SK-N-SH treated with all-trans-retinoic acid at 6 μM for 48 hours (cell line): ENCODE measurements at regions not wholly inside any gene's neighbourhood (a gene's known extent, or its start where the extent isn't known, plus 50 kb on each side); places are given as distances from the start of the nearest gene placed in this dataset.

Experiments
- ATAC-seq: fragments of 200-7000 bp; cut with Tn5 transposase; 3 replicates; pipeline ENCODE4 v1.9.1; 2020; ENCODE audit warnings: mild to moderate bottlenecking, moderate library complexity
- ARNTL ChIP-seq: fragments of 450-650 bp; formaldehyde crosslinking; IDR thresholded peaks from 2 replicates; pipeline ENCODE4 v1.5.0; 2020; ENCODE audit warnings: low read depth, mild to moderate bottlenecking, moderate library complexity, borderline replicate concordance
- BACH2 ChIP-seq: fragments of 250-450 bp; sonication (Bioruptor Pico); IDR thresholded peaks from 2 replicates; pipeline ENCODE4 v1.9.0; 2021; ENCODE audit warnings: mild to moderate bottlenecking, borderline replicate concordance
- CREB5 ChIP-seq: fragments of 250-450 bp; sonication (Bioruptor Pico); IDR thresholded peaks from 2 replicates; pipeline ENCODE4 v1.5.1; 2020; ENCODE audit warnings: low read depth, mild to moderate bottlenecking, moderate library complexity
- CSDC2 ChIP-seq: fragments of 250-450 bp; sonication (Bioruptor Pico); IDR thresholded peaks from 2 replicates; pipeline ENCODE4 v1.5.0; 2020; ENCODE audit warnings: mild to moderate bottlenecking, moderate library complexity
- ESRRG ChIP-seq: fragments of 250-450 bp; sonication (Bioruptor Pico); IDR thresholded peaks from 2 replicates; pipeline ENCODE4 v1.6.1; 2021; ENCODE audit warnings: mild to moderate bottlenecking
- GLIS3 ChIP-seq: fragments of 250-450 bp; sonication (Bioruptor Pico); IDR thresholded peaks from 2 replicates; pipeline ENCODE4 v1.5.0; 2020; ENCODE audit warnings: mild to moderate bottlenecking, moderate library complexity
- ISL1 ChIP-seq: fragments of 250-450 bp; sonication (Bioruptor Pico); IDR thresholded peaks from 2 replicates; pipeline ENCODE4 v2.1.2; 2022; ENCODE audit warnings: mild to moderate bottlenecking, moderate library complexity
- OSR1 ChIP-seq: fragments of 250-450 bp; sonication (Bioruptor Pico); IDR thresholded peaks from 2 replicates; pipeline ENCODE4 v1.8.0; 2022; ENCODE audit warnings: moderate library complexity, mild to moderate bottlenecking, inconsistent platforms
- POU6F1 ChIP-seq: fragments of 250-450 bp; sonication (Bioruptor Pico); IDR thresholded peaks from 2 replicates; pipeline ENCODE4 v1.8.0; 2021; ENCODE audit warnings: low read depth, mild to moderate bottlenecking, moderate library complexity, borderline replicate concordance
- PPARA ChIP-seq: fragments of 250-450 bp; sonication (Bioruptor Pico); IDR thresholded peaks from 2 replicates; pipeline ENCODE4 v1.5.0; 2020; ENCODE audit warnings: mild to moderate bottlenecking, borderline replicate concordance
- RARB ChIP-seq: fragments of 250-450 bp; sonication (Bioruptor Pico); IDR thresholded peaks from 2 replicates; pipeline ENCODE4 v1.8.0; 2021; ENCODE audit warnings: mild to moderate bottlenecking, moderate library complexity
- SNAI2 ChIP-seq: fragments of 250-450 bp; sonication (Bioruptor Pico); IDR thresholded peaks from 2 replicates; pipeline ENCODE4 v1.5.0; 2020; ENCODE audit warnings: mild to moderate bottlenecking, moderate library complexity
- TCF4 ChIP-seq: fragments of 250-450 bp; sonication (Bioruptor Pico); IDR thresholded peaks from 2 replicates; pipeline ENCODE4 v1.8.0; 2021; ENCODE audit warnings: mild to moderate bottlenecking, moderate library complexity, borderline replicate concordance
- TOX ChIP-seq: fragments of 250-450 bp; sonication (Bioruptor Pico); IDR thresholded peaks from 2 replicates; pipeline ENCODE4 v1.8.0; 2021; ENCODE audit warnings: mild to moderate bottlenecking, moderate library complexity, borderline replicate concordance
- TSHZ2 ChIP-seq: fragments of 250-450 bp; sonication (Bioruptor Pico); IDR thresholded peaks from 2 replicates; pipeline ENCODE4 v1.5.0; 2020; ENCODE audit warnings: mild to moderate bottlenecking, moderate library complexity
- ZC3H10 ChIP-seq: fragments of 250-450 bp; sonication (Bioruptor Pico); IDR thresholded peaks from 2 replicates; pipeline ENCODE4 v1.5.1; 2021; ENCODE audit warnings: mild to moderate bottlenecking, moderate library complexity
- ZFP3 ChIP-seq: fragments of 250-450 bp; sonication (Bioruptor Pico); IDR thresholded peaks from 2 replicates; pipeline ENCODE4 v1.5.0; 2020; ENCODE audit warnings: mild to moderate bottlenecking, moderate library complexity
- ZFP30 ChIP-seq: fragments of 450-650 bp; formaldehyde crosslinking; IDR thresholded peaks from 2 replicates; pipeline ENCODE4 v1.5.0; 2022; ENCODE audit warnings: mild to moderate bottlenecking, moderate library complexity
- ZNF565 ChIP-seq: fragments of 450-650 bp; formaldehyde crosslinking; conservative IDR thresholded peaks from 2 replicates; pipeline ENCODE4 v1.5.0; 2020; ENCODE audit warnings: low read depth, mild to moderate bottlenecking, moderate library complexity
- ZNF70 ChIP-seq: fragments of 450-650 bp; formaldehyde crosslinking; IDR thresholded peaks from 2 replicates; pipeline ENCODE4 v1.5.0; 2020; ENCODE audit warnings: mild to moderate bottlenecking, moderate library complexity
- ZNF8 ChIP-seq: fragments of 450-650 bp; formaldehyde crosslinking; IDR thresholded peaks from 2 replicates; pipeline ENCODE4 v1.5.0; 2020; ENCODE audit warnings: mild to moderate bottlenecking, moderate library complexity
- TF ChIP-seq, protein P1 (sequence below): fragments of 250-450 bp; sonication (Bioruptor Pico); IDR thresholded peaks from 2 replicates; pipeline ENCODE4 v1.5.1; 2021; ENCODE audit warnings: mild to moderate bottlenecking, moderate library complexity
- TF ChIP-seq, protein P2 (sequence below): fragments of 250-450 bp; sonication (Bioruptor Pico); IDR thresholded peaks from 2 replicates; pipeline ENCODE4 v1.8.0; 2020; ENCODE audit warnings: mild to moderate bottlenecking, moderate library complexity, borderline replicate concordance

- TF ChIP-seq POU6F1 (no peak), ARNTL (CRISPR knock-in tag) (no peak), TOX (no peak), ZFP30 (CRISPR knock-in tag) (no peak), CSDC2 (no peak), ZNF70 (CRISPR knock-in tag) (no peak)
Measured at GRCh38 chr6:81456416-81456815, 296.1 kb downstream of the TENT5A start (continued).

- no peak for ATAC-seq
- TF ChIP-seq RARB (CRISPR knock-in tag): no peak
- TF ChIP-seq ESRRG (CRISPR knock-in tag): no peak
- TF ChIP-seq POU6F1: no peak
Measured at GRCh38 chr6:81455641-81456040, 296.8 kb downstream of the TENT5A start.

- ATAC-seq: peak; percentile 95
- TF ChIP-seq OSR1 (CRISPR knock-in tag) (no peak), ZNF70 (CRISPR knock-in tag) (no peak), RARB (CRISPR knock-in tag) (no peak), GLIS3 (CRISPR knock-in tag) (no peak), ZFP30 (CRISPR knock-in tag) (no peak), ESRRG (CRISPR knock-in tag) (no peak), ZNF565 (no peak), ISL1 (peak; percentile 58), SNAI2 (CRISPR knock-in tag) (peak; percentile 45; the same call in 1 of the 2 replicates), ARNTL (CRISPR knock-in tag) (no peak), POU6F1 (no peak), BACH2 (no peak), ZNF8 (CRISPR knock-in tag) (no peak), CSDC2 (no peak), ZC3H10 (CRISPR knock-in tag) (peak; percentile 80), TCF4 (CRISPR knock-in tag) (no peak), TOX (0 out of 2 replicates have a peak, but pooled peaks have one; percentile 22), ZFP3 (CRISPR knock-in tag) (peak; percentile 32; the same call in 1 of the 2 replicates), PPARA (CRISPR knock-in tag) (no peak), CREB5 (CRISPR knock-in tag) (0 out of 2 replicates have a peak, but pooled peaks have one; percentile 22), TSHZ2 (no peak)
- TF ChIP-seq, protein P1, sequence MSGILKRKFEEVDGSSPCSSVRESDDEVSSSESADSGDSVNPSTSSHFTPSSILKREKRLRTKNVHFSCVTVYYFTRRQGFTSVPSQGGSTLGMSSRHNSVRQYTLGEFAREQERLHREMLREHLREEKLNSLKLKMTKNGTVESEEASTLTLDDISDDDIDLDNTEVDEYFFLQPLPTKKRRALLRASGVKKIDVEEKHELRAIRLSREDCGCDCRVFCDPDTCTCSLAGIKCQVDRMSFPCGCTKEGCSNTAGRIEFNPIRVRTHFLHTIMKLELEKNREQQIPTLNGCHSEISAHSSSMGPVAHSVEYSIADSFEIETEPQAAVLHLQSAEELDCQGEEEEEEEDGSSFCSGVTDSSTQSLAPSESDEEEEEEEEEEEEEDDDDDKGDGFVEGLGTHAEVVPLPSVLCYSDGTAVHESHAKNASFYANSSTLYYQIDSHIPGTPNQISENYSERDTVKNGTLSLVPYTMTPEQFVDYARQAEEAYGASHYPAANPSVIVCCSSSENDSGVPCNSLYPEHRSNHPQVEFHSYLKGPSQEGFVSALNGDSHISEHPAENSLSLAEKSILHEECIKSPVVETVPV (CRISPR knock-in tag): no peak
- TF ChIP-seq, protein P2, sequence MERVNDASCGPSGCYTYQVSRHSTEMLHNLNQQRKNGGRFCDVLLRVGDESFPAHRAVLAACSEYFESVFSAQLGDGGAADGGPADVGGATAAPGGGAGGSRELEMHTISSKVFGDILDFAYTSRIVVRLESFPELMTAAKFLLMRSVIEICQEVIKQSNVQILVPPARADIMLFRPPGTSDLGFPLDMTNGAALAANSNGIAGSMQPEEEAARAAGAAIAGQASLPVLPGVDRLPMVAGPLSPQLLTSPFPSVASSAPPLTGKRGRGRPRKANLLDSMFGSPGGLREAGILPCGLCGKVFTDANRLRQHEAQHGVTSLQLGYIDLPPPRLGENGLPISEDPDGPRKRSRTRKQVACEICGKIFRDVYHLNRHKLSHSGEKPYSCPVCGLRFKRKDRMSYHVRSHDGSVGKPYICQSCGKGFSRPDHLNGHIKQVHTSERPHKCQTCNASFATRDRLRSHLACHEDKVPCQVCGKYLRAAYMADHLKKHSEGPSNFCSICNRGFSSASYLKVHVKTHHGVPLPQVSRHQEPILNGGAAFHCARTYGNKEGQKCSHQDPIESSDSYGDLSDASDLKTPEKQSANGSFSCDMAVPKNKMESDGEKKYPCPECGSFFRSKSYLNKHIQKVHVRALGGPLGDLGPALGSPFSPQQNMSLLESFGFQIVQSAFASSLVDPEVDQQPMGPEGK (CRISPR knock-in tag): no peak
- TF ChIP-seq, all 23 proteins: peak for 6
Measured at GRCh38 chr6:81451787-81452186, 300.7 kb downstream of the TENT5A start.
